OCI-LY3 (cell line): ENCODE measurements at regions not wholly inside any gene's neighbourhood (a gene's known extent, or its start where the extent isn't known, plus 50 kb on each side); places are given as distances from the start of the nearest gene placed in this dataset.
"Not testable (repeated sequence)": the region's sequence is repeated elsewhere in the genome, so short reads cannot be mapped to it uniquely, and the experiment has no call there.

Experiments
- H2AFZ ChIP-seq: fragments of 200-600, 300-600 bp; shearing (Covaris generic); 2 replicates; pipeline ENCODE4 v1.6.0; 2014; ENCODE audit warnings: antibody characterized with exemption, low read depth, low read length
- H3K27ac ChIP-seq: fragments of 200-600, 300-600 bp; sonication (generic); 2 replicates; pipeline ENCODE4 v1.5.1; 2014; ENCODE audit warnings: mild to moderate bottlenecking, low read length, moderate library complexity, mixed read lengths
- H3K27me3 ChIP-seq: fragments of 200-600, 300-600 bp; sonication (generic); 2 replicates; pipeline ENCODE4 v1.6.1; 2014; ENCODE audit warnings: low read depth, low read length, mixed read lengths
- H3K36me3 ChIP-seq: fragments of 200-600, 300-600 bp; sonication (generic); replicated peaks from 2 replicates; pipeline ENCODE3; 2014; ENCODE audit warnings: low read depth, low read length, mixed read lengths
- H3K4me1 ChIP-seq: fragments of 300-600, 200-600 bp; sonication (generic); 2 replicates; pipeline ENCODE4 v1.6.1; 2014; ENCODE audit warnings: low read length, mixed read lengths
- H3K4me2 ChIP-seq: fragments of 200-600, 300-600 bp; sonication (generic); 2 replicates; pipeline ENCODE4 v1.6.1; 2014; ENCODE audit warnings: low read length, mixed read lengths
- H3K4me3 ChIP-seq: fragments of 300-600, 200-600 bp; sonication (generic); 2 replicates; pipeline ENCODE4 v1.5.1; 2014; ENCODE audit warnings: antibody characterized with exemption, mild to moderate bottlenecking, low read length, moderate library complexity
- H3K79me2 ChIP-seq: fragments of 300-600, 200-600 bp; shearing (Covaris generic); 2 replicates; pipeline ENCODE4 v1.6.1; 2014; ENCODE audit warnings: mild to moderate bottlenecking, low read length, mixed read lengths
- H3K9ac ChIP-seq: fragments of 300-600, 200-600 bp; shearing (Covaris generic); 2 replicates; pipeline ENCODE4 v1.6.0; 2014; ENCODE audit warnings: mild to moderate bottlenecking, low read length, moderate library complexity
- H3K9me3 ChIP-seq: fragments of 200-600, 300-600 bp; shearing (Covaris generic); 2 replicates; pipeline ENCODE4 v1.6.1; 2014; ENCODE audit warnings: low read length, mixed read lengths; ENCODE audit not compliant: insufficient read depth
- H4K20me1 ChIP-seq: fragments of 200-600, 300-600 bp; sonication (generic); 2 replicates; pipeline ENCODE4 v1.6.1; 2016; ENCODE audit warnings: low read length, mixed read lengths; ENCODE audit not compliant: insufficient read depth
- EZH2phosphoT487 ChIP-seq: fragments of 200-600 bp; shearing (Covaris generic); IDR thresholded peaks from 2 replicates; pipeline ENCODE4 v1.6.1; 2018; ENCODE audit warnings: antibody characterized with exemption, mixed run types, low read depth
- TF ChIP-seq, protein P1 (sequence below): fragments of 200-600, 300-600 bp; sonication (generic); IDR thresholded peaks from 2 replicates; pipeline ENCODE4 v1.5.1; 2014; ENCODE audit warnings: antibody characterized with exemption, low read length, low read depth

GRCh38 chr5:158198636-158199035, 339.7 kb upstream of the CLINT1 start:
- Histone ChIP-seq H3K27ac (no peak overlapping the region), H4K20me1 (no peaks in the 10 kb centered on the region), H2AFZ (no peak overlapping the region; the same call in 1 of the 2 replicates), H3K36me3 (no peaks in the 10 kb centered on the region), H3K27me3 (no peaks in the 10 kb centered on the region), H3K79me2 (no peaks in the 10 kb centered on the region), H3K9ac (no peak overlapping the region), H3K4me1 (peaks cover 22% of the 10 kb centered on the region), H3K4me2 (peak overlapping the region; percentile 58), H3K4me3 (0 out of 2 replicates have a peak overlapping the region, but pooled peaks have one; percentile 20), H3K9me3 (no peaks in the 10 kb centered on the region)
- TF ChIP-seq, protein P1, sequence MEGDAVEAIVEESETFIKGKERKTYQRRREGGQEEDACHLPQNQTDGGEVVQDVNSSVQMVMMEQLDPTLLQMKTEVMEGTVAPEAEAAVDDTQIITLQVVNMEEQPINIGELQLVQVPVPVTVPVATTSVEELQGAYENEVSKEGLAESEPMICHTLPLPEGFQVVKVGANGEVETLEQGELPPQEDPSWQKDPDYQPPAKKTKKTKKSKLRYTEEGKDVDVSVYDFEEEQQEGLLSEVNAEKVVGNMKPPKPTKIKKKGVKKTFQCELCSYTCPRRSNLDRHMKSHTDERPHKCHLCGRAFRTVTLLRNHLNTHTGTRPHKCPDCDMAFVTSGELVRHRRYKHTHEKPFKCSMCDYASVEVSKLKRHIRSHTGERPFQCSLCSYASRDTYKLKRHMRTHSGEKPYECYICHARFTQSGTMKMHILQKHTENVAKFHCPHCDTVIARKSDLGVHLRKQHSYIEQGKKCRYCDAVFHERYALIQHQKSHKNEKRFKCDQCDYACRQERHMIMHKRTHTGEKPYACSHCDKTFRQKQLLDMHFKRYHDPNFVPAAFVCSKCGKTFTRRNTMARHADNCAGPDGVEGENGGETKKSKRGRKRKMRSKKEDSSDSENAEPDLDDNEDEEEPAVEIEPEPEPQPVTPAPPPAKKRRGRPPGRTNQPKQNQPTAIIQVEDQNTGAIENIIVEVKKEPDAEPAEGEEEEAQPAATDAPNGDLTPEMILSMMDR: no peak
- TF ChIP-seq EZH2phosphoT487: no peak

- no peaks in the 10 kb centered on the region for H3K36me3 ChIP-seq
- H3K27me3 ChIP-seq: no peaks in the 10 kb centered on the region
- no peak overlapping the region for H3K9ac ChIP-seq
- no peak overlapping the region for H2AFZ ChIP-seq
- H3K4me2 ChIP-seq: no peak overlapping the region
- H3K4me3 ChIP-seq: no peak overlapping the region
- H3K79me2 ChIP-seq: no peaks in the 10 kb centered on the region
- no peaks in the 10 kb centered on the region for H3K9me3 ChIP-seq
- no peak overlapping the region for H3K27ac ChIP-seq
- H4K20me1 ChIP-seq: no peaks in the 10 kb centered on the region
- peaks cover 22% of the 10 kb centered on the region for H3K4me1 ChIP-seq
- TF ChIP-seq, protein P1: no peak
- TF ChIP-seq EZH2phosphoT487: no peak
Observed at GRCh38 chr5:158195416-158196210, 336.7 kb upstream of the CLINT1 start.

DNA sequence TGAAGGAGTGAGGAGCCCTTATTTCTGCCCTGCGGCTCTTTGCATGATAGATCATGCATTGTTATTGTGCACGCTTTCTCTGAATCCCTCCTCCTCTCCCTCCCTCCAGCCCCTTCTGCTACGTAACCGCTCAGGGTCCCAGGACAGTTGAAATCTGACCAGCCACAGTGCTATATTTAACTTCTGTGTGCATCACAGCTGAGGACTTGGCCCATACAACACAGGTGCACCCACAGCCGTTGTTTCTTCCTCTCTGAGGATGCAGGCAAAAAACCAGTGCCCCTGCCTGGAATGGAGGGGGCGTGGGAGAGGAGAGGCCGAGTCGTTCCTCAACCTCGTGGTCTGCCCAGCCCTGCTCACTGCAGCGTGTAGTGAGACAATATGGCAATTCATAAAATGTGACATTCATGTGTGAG, 335.6 kb upstream of the CLINT1 start:
- H3K4me3 ChIP-seq: no peak overlapping the region
- no peaks in the 10 kb centered on the region for H3K9me3 ChIP-seq
- no peaks in the 10 kb centered on the region for H4K20me1 ChIP-seq
- H3K9ac ChIP-seq: no peak overlapping the region
- H3K79me2 ChIP-seq: no peaks in the 10 kb centered on the region
- TF ChIP-seq, protein P1: no peak
- no peak for TF ChIP-seq EZH2phosphoT487
- H3K27me3 ChIP-seq: no peaks in the 10 kb centered on the region
- no peak overlapping the region for H3K4me2 ChIP-seq
- H3K27ac ChIP-seq: no peak overlapping the region
- H3K4me1 ChIP-seq: peaks cover 22% of the 10 kb centered on the region
- H3K36me3 ChIP-seq: no peaks in the 10 kb centered on the region
- H2AFZ ChIP-seq: no peak overlapping the region

DNA sequence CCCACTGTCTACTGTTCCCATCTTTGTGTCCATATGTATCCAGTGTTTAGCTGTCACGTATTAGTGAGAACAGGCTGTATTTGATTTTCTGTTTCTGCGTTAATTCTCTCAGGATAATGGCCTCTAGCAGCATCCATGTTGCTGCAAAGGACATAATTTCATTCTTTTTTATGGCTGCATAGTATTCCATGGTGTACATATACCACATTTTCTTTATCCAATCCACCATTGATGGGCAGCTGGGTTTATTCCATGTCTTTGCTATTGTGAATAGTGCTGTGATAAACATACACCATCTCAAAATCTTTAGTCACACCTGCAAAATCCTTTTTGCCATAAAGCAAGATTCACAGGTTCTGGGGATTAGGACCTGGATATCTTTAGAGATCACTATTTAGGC, 334.4 kb upstream of the CLINT1 start:
- not testable (repeated sequence) for H3K4me2 ChIP-seq

More for the DNA sequence above, 334.4 kb upstream of the CLINT1 start:
- not testable (repeated sequence) for H4K20me1 ChIP-seq, H3K79me2 ChIP-seq, H3K9ac ChIP-seq, H3K4me3 ChIP-seq, H3K27ac ChIP-seq, H3K27me3 ChIP-seq, H2AFZ ChIP-seq, H3K36me3 ChIP-seq, H3K9me3 ChIP-seq
- H3K4me1 ChIP-seq: peaks cover 11% of the 10 kb centered on the region
